Psoas muscle (tissue), 7 donors: ENCODE measurements at regions not wholly inside any gene's neighbourhood (a gene's known extent, or its start where the extent isn't known, plus 50 kb on each side); places are given as distances from the start of the nearest gene placed in this dataset.

Source experiments
- ATAC-seq, 4 donors: fragments of 200-7000 bp; cut with Tn5 transposase; one replicate each; pipeline ENCODE4 v1.9.1; 2020; ENCODE audit warnings: moderate library complexity in 3 of 4, mild to moderate bottlenecking in 2 of 4
- DNase-seq, 2 donors: peaks; one replicate each; pipeline ENCODE4 v3.0.0-alpha.2; 2020
- H3K27ac ChIP-seq: fragments of 200-600 bp; one replicate; pipeline ENCODE4 v1.8.0; 2022
- H3K27me3 ChIP-seq, 3 donors: fragments of 200-600 bp in 1 of 3; one replicate each; pipeline versions ENCODE4 v1.6.1 to v1.8.0; 2013 to 2022; ENCODE audit warnings: low read length in 2 of 3, mild to moderate bottlenecking in 2 of 3, moderate library complexity in 1 of 3; ENCODE audit not compliant: insufficient read depth in 3 of 3
- H3K36me3 ChIP-seq, 2 donors: fragments of 200-600 bp in 1 of 2; one replicate each; pipeline versions ENCODE4 v1.6.1 to v1.8.0; 2013 to 2022; ENCODE audit warnings: low read depth in 1 of 2, mild to moderate bottlenecking in 1 of 2, moderate library complexity in 1 of 2; ENCODE audit not compliant: insufficient read depth in 1 of 2
- H3K4me1 ChIP-seq: fragments of 200-600 bp; one replicate; pipeline ENCODE4 v1.8.0; 2022
- H3K4me3 ChIP-seq: fragments of 200-600 bp; one replicate; pipeline ENCODE4 v1.8.0; 2022; ENCODE audit warnings: mild to moderate bottlenecking
- H3K9me3 ChIP-seq: fragments of 200-600 bp; one replicate; pipeline ENCODE4 v1.8.0; 2022
- CTCF ChIP-seq: fragments of 200-600 bp; IDR thresholded peaks from one replicate; pipeline ENCODE4 v1.8.0; 2022; ENCODE audit warnings: antibody characterized with exemption
- WGBS, 3 donors: extraction: QIAGEN DNeasy Blood & Tissue Kit; methylation state at CpG; one replicate each; pipeline versions ENCODE4 v1.1.6 to v1.1.7; 2013; 5-methylcytosine and 5-hydroxymethylcytosine counted together
- intact Hi-C, 2 donors: fragments of 100-400 bp; cut with DNase I; formaldehyde crosslinking; loops; one replicate each; pipeline versions ENCODE4 v1.11.0 to v1.14.2; 2022
- donor health status: healthy with polysubstance abuse.
- donor health status: DM: no; HTN: no; CAD: no; lungs with moderate emphysema.
- donor health status: Bipolar disorder and iron deficiency.
- donor health status: healthy.
- donor health status: DM: yes; HTN: yes; CAD: no.
- donor health status: DM: no; HTN: no; CAD: no.
- donor health status: DM: yes; HTN: yes; CAD: no.

GRCh38 chrX:12042615-12043014 is 95.7 kb upstream of the FRMPD4 start:
- H3K9me3 ChIP-seq, result peaks cover 9% of the 10 kb centered on the region
- no peaks in the 10 kb centered on the region for H3K36me3 ChIP-seq
- no peak for ATAC-seq
- DNase-seq, result no peak
- H3K4me1 ChIP-seq, result no peaks in the 10 kb centered on the region
- intact Hi-C loops, result no loop called here
- H3K27ac ChIP-seq, result no peak overlapping the region
- H3K27me3 ChIP-seq, result no peaks in the 10 kb centered on the region
- 65 to 88% (median 80%) methylated on average over 4 of the region's 4 CpGs for WGBS, 3 donors
- TF ChIP-seq CTCF, result no peak
- H3K4me3 ChIP-seq, result no peak overlapping the region

GRCh38 chrX:12052109-12052508 is 86.2 kb upstream of the FRMPD4 start:
- H3K27me3 ChIP-seq, result peaks cover 0 to 3% (median 0%) of the 10 kb centered on the region in 3 donors
- no peak for ATAC-seq
- H3K27ac ChIP-seq, result no peak overlapping the region
- H3K4me1 ChIP-seq, result no peaks in the 10 kb centered on the region
- no peaks in the 10 kb centered on the region for H3K36me3 ChIP-seq
- peaks cover 12% of the 10 kb centered on the region for H3K9me3 ChIP-seq
- intact Hi-C loops, result no loop called here
- WGBS, 3 donors, result 23 to 53% (median 47%) methylated on average over 1 of the region's 1 CpG
- H3K4me3 ChIP-seq, result no peak overlapping the region
- no peak for TF ChIP-seq CTCF
- no peak for DNase-seq

DNA sequence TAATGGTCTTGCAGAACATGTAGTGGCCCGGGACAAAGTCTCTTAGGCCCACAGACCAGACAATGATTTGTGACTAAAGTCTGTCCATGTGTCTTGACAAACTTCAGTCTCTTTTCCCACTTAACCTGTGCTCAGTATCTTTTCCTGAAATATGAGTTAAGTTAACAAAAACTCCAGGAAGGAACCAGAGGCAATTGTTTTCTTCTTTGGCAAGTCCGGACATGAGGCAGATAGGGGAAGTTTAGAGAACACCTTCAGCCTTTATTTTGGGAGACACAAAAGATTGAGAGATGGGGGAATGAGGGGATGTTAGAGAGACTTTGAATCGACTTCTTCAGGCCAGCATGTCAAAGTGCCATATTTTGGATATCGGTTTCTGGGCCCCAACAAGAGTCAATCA is 80.2 kb upstream of the FRMPD4 start:
- Histone ChIP-seq H3K36me3 (no peaks in the 10 kb centered on the region), H3K27ac (no peak overlapping the region), H3K4me3 (no peak overlapping the region), H3K27me3 (peaks cover 0 to 3% (median 0%) of the 10 kb centered on the region in 3 donors), H3K9me3 (no peaks in the 10 kb centered on the region), H3K4me1 (no peaks in the 10 kb centered on the region)
- intact Hi-C loops, result no loop called here
- no peak for TF ChIP-seq CTCF
- DNase-seq (no peak), ATAC-seq (no peak)
- 58 to 69% (median 67%) methylated on average over 4 of the region's 4 CpGs for WGBS, 3 donors

DNA sequence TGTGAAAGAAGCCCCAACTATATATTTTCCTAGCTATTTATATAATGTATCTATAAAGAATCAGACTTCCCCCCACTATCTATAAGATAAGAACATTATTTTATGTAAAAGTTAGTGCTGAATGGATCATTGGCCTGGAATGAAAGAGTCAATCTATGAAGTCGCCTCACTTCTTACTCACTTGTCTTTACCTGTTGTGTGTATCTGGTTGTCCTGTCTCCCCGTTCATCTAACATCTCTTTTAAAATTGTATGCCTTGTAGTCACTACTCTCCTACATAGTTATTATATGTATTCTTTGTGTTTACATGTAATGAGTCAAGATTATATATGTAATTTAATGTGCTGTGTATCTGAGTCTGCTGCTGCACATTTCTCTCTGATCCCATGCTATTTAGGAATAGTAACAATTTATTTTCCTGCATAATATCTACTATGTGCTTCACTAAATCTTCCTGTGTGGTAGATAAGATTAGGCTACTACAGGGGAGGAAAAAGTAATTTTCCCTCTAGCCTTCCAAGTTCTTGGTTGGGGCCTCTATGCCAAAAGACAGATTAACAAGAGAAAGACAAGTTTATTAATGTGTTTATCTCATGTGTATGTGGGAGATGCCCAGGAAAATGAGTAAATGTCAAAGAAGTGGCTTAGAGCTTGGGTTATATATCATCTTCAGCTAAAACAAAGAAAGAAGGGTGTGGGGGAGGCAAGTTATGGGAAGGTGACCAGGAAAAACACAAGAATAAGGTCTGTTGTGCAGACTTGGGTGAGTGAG is 77.6 kb upstream of the FRMPD4 start:
- no peak for TF ChIP-seq CTCF
- DNase-seq (no peak), ATAC-seq (no peak)
- Histone ChIP-seq H3K27ac (no peak overlapping the region), H3K4me3 (no peak overlapping the region), H3K27me3 (peaks cover 0 to 3% (median 0%) of the 10 kb centered on the region in 3 donors), H3K9me3 (no peaks in the 10 kb centered on the region), H3K4me1 (no peaks in the 10 kb centered on the region), H3K36me3 (no peaks in the 10 kb centered on the region)
- intact Hi-C loops, result no loop called here
- WGBS, 3 donors, result 72 to 92% (median 92%) methylated on average over 2 of the region's 2 CpGs

DNA sequence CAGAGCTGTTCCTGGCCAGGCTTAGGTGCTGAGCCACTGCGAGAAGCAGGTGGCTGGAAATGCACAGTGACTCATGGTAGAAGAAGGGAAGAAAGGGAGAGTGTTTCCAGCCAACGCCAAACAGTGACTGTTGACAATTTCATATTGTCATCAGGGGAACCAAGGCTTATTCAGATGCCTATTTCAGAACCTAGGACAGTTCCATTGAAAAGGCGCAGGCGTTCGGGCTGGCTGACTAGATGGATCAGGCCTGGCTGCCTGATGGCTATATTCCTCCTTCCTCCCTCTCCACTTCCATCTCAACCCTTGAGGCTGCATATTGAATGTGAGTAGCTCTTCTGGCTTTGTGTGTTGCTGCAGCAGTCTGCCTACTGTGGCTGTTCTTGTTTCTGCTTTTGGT is 73.0 kb upstream of the FRMPD4 start:
- peaks cover 0 to 17% (median 0%) of the 10 kb centered on the region in 3 donors for H3K27me3 ChIP-seq
- 13 to 21% (median 15%) methylated on average over 4 to 5 of the region's 5 CpGs for WGBS, 3 donors
- H3K36me3 ChIP-seq, result no peaks in the 10 kb centered on the region
- no peak for TF ChIP-seq CTCF
- ATAC-seq (no peak), DNase-seq (no peak)
- no peaks in the 10 kb centered on the region for H3K4me1 ChIP-seq
- no peak overlapping the region for H3K27ac ChIP-seq
- intact Hi-C loops, result no loop called here
- no peaks in the 10 kb centered on the region for H3K9me3 ChIP-seq
- no peak overlapping the region for H3K4me3 ChIP-seq
